ENCODE measurements at regions not wholly inside any gene's neighbourhood (a gene's known extent, or its start where the extent isn't known, plus 50 kb on each side); places are given as distances from the start of the nearest gene placed in this dataset.
A peak's percentile ranks its signal among the peaks of the same experiment; 100 is the strongest.
"Not testable (repeated sequence)": the region's sequence is repeated elsewhere in the genome, so short reads cannot be mapped to it uniquely, and the experiment has no call there.

DNA sequence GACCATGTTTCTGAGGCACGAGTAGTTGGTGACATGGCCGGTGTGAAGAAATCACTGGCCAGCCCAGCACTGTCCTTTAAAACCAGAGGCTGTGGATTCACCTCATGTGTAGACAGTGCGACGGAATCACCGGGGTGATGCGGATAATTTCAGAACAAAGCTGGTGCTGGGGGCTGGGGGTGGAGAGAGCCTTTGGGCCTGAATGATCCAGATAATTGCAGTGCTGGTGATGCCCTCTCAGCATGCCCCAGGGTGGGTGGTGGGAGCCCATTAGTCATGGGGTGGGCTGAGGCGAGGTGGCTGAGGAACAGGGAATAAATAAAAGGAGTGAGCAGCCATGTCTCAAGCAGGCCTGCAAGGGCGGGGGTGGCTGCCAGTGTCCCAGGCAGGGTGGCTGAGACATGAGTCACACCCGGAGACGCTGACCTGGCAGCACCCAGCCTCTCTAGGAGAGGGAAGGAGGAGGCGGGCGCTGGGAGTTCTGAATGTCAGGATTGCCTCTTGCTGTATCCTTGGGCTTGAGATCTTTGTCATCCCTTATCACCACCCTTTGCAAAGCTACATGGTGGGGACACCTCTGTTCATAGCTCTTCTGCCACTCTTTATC lies 61.1 kb upstream of the KCNK12 start:
- no peaks in the 10 kb centered on the region for H3K27me3 ChIP-seq
- TF ChIP-seq, protein P1, sequence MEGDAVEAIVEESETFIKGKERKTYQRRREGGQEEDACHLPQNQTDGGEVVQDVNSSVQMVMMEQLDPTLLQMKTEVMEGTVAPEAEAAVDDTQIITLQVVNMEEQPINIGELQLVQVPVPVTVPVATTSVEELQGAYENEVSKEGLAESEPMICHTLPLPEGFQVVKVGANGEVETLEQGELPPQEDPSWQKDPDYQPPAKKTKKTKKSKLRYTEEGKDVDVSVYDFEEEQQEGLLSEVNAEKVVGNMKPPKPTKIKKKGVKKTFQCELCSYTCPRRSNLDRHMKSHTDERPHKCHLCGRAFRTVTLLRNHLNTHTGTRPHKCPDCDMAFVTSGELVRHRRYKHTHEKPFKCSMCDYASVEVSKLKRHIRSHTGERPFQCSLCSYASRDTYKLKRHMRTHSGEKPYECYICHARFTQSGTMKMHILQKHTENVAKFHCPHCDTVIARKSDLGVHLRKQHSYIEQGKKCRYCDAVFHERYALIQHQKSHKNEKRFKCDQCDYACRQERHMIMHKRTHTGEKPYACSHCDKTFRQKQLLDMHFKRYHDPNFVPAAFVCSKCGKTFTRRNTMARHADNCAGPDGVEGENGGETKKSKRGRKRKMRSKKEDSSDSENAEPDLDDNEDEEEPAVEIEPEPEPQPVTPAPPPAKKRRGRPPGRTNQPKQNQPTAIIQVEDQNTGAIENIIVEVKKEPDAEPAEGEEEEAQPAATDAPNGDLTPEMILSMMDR (IDR thresholded peaks at IDR 0.05) = no peak
- no peak for TF ChIP-seq POLR2A (IDR thresholded peaks at IDR 0.05)

DNA sequence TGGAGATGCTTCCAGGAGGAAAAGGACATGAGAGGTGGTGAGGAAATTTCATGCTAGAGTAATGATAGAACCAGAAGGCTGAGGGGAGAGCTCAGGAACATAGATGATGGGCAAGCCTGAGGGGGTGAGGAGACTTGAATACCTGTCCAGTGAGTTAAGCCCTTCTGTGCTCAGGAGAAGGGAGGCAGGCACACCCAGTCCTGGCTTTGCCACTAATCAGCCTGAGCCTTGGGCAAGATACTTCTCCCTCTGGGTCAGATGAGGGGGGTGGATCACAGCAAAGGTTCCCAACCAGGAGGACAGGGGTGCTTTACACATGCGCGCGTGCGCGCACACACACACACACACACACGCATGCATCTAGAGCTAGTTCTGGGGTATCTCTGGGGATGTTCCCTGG lies 60.5 kb upstream of the KCNK12 start:
- H3K4me1 ChIP-seq = no peaks in the 10 kb centered on the region
- no peak for TF ChIP-seq POLR2A (IDR thresholded peaks at IDR 0.05)
- TF ChIP-seq, protein P1 (IDR thresholded peaks at IDR 0.05) = no peak
- H3K27me3 ChIP-seq = no peaks in the 10 kb centered on the region
- no peak for DNase-seq
- no peak overlapping the region for H3K27ac ChIP-seq
- no peaks in the 10 kb centered on the region for H3K9me3 ChIP-seq
- H3K36me3 ChIP-seq = no peaks in the 10 kb centered on the region
- H3K4me3 ChIP-seq = no peak overlapping the region

More for the DNA sequence above, 61.1 kb upstream of the KCNK12 start:
- DNase-seq = peak in 2 of 3 donors; percentile 49 to 63
- Histone ChIP-seq H3K4me1 (no peaks in the 10 kb centered on the region), H3K9me3 (no peaks in the 10 kb centered on the region), H3K4me3 (no peak overlapping the region), H3K36me3 (no peaks in the 10 kb centered on the region), H3K27ac (no peak overlapping the region)

DNA sequence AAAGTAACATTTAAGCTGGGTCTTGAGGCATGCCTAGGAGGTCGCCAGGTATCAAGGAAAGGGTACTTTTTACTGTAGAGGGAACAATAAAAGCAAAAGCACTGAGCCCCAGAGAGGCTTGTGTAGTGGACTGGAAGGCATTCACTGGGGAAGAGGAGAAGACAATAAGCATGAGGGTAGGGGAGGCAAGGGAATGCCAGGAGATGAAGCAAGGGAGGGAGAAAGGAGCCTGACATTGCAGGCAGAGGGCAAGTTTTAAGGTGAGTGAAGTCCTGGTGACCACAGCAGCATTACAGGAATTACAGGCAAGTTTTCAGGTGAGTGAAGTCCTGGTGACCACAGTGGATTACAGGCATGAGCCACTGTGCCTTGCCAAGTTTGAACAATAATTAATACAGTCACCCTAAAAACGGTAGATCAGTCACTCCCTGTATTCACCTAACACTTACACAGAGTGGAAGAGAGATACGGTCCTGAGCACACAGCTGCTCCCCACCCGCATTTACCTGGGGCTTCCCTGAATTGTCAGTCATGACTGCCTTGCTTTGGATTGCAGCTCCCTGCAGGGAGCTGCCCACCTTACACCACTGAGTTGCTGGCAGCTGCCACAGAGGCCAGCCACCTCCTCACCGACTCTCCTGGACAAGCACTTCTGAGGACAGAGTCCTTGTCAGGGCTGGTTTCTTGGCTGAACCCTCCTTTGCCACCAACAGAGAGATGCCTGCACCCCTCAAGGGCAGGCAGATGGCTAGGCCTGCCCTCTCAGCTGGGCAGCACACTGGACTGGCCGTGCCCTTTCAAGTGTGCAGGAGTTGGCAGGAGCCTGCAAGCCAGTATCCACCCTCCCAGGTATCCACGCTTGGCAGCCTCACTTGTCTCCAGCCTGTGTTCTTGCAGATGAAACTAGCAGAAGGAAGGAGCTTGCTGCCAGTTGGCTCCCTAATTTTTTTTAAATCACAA lies 59.0 kb upstream of the KCNK12 start:
- Histone ChIP-seq H3K9me3 (no peaks in the 10 kb centered on the region), H3K36me3 (no peaks in the 10 kb centered on the region), H3K4me3 (no peak overlapping the region), H3K27me3 (no peaks in the 10 kb centered on the region), H3K4me1 (no peaks in the 10 kb centered on the region), H3K27ac (no peak overlapping the region)
- DNase-seq = no peak
- no peak for TF ChIP-seq POLR2A (IDR thresholded peaks at IDR 0.05)
- TF ChIP-seq, protein P1 (IDR thresholded peaks at IDR 0.05) = no peak

DNA sequence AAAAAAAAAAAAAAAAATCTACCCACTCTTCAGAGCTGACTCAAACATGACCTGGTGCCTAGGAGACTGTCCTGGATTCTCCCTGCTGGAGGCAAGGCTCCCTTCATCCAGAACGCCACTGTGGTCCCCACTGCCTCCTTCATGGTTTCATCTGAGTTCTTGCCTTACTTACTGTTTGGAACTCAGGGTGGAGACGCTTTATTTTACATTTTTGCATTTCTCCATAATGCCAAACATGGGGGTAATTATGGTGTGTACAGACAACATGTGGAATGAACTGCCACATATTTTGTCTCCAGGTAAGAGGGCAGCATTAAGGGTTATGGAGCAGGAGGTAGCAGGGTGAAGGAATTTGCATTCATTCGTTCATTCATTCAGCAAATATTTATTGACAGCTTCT lies 58.1 kb upstream of the KCNK12 start:
- no peak for TF ChIP-seq POLR2A (IDR thresholded peaks at IDR 0.05)
- TF ChIP-seq, protein P1 (IDR thresholded peaks at IDR 0.05) = no peak
- Histone ChIP-seq H3K36me3 (no peaks in the 10 kb centered on the region), H3K4me1 (no peaks in the 10 kb centered on the region), H3K9me3 (no peaks in the 10 kb centered on the region), H3K27me3 (no peaks in the 10 kb centered on the region), H3K4me3 (no peak overlapping the region), H3K27ac (no peak overlapping the region)
- no peak for DNase-seq

DNA sequence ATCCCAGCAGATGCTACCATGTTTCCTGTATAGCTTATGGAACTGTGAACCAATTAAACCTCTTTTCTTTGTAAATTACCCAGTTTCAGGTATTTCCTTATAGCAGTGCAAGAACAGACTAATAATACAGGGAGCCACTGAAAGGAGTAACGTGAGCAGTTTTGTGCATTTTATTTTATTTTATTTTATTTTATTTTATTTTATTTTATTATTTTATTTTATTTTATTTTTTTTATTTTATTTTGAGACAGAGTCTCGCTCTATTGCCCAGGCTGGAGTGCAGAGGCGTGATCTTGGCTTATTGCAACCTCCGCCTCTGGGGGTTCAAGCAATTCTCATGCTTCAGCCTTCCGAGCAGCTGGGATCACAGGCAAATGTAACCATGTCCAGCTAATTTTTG lies 55.9 kb upstream of the KCNK12 start:
- no peaks in the 10 kb centered on the region for H3K9me3 ChIP-seq
- no peak overlapping the region for H3K4me3 ChIP-seq
- H3K27ac ChIP-seq = no peak overlapping the region
- no peak for TF ChIP-seq POLR2A (IDR thresholded peaks at IDR 0.05)
- TF ChIP-seq, protein P1 (IDR thresholded peaks at IDR 0.05) = no peak
- no peaks in the 10 kb centered on the region for H3K36me3 ChIP-seq
- DNase-seq = no peak
- no peaks in the 10 kb centered on the region for H3K27me3 ChIP-seq
- H3K4me1 ChIP-seq = no peaks in the 10 kb centered on the region

DNA sequence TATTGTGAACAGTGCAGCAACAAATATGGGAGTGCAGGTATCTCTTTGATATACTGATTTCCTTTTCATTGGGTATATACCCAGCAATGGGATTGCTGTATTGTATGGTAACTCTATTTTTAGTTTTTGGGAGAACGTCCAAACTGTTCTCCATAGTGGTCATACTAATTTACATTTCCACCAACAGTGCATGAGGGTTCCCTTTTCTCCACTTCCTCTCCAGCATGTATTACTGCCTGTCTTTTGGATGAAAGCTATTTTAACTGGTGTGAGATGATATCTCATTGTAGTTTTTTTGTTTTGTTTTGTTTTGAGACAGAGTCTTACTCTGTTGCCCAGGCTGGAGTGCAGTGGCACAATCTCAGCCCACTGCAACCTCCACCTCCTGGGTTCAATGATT lies 52.4 kb upstream of the KCNK12 start:
- H3K4me3 ChIP-seq, H3K36me3 ChIP-seq, H3K9me3 ChIP-seq, H3K27me3 ChIP-seq, H3K4me1 ChIP-seq, DNase-seq, H3K27ac ChIP-seq: not testable (repeated sequence)
